ENCODE measurements at regions not wholly inside any gene's neighbourhood (a gene's known extent, or its start where the extent isn't known, plus 50 kb on each side); places are given as distances from the start of the nearest gene placed in this dataset.
"Not testable (repeated sequence)": the region's sequence is repeated elsewhere in the genome, so short reads cannot be mapped to it uniquely, and the experiment has no call there.

DNA sequence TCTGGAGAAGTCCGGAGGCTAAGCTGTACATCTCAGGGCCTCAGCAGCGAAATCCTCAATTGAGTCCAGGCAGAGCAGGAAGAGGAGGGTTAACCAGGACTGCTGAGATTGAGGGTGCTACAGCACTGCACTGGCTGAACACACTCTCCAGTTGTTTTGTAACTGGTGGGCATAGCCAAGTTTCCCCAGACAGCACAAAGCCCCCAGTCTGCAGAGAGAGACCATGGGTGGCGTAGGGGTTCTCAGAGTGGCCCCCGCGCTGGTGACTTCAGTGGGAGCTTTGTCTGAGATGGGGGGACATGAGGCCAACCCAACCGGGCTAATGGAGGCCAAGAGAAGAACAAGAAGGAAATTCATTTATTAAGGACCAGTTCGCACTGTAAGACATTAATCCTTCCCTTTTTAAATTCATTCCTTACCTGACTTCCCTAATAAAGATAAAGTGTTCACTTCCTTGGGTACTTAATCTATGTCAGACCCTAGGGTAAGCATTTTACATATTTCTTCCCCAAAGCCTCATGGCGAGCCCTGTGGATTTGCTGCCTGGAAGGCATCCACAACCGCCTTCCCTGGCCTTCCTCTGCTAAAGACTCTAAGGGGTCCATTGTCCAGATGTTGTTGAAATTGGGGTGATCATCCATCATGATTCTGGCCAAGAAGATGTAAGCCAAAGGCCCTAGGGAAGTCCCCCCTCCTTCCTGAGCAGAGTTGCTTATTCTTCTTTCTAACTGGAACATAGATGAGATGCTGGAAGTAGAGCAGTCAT lies 121.4 kb upstream of the CHST15 start:
- no peak for DNase-seq (ENCODE audit: low read depth, low spot score)

DNA sequence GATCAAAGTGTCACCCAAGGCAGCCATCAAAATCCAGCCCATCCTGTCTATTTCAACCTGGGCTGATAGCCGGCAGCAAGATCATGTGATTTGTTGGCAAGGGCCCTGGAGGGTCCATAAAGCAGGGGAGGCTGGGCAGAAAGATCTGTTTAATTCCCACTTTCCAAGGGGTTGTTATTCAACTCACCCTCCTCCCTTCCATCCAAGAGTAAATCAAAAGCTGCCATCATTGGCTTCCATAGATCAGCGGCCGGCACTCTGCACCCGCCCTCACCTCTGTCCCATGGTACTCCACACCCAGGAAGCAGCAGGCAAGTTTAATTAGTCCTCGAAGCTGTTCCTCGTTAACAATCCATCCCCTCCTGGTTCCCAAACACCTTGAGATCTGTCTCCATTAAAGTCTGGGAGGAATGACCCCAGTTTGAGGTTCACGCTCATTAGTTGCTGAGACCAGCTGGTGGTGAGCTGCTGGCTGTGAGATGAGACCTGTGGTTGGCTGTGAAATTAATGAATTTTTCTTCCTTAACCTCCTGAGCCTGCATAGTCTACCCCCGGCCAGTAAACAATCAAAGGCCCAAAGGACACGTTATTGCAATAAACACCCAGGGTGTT lies 120.6 kb upstream of the CHST15 start:
- DNase-seq (ENCODE audit: low read depth, low spot score): no peak

DNA sequence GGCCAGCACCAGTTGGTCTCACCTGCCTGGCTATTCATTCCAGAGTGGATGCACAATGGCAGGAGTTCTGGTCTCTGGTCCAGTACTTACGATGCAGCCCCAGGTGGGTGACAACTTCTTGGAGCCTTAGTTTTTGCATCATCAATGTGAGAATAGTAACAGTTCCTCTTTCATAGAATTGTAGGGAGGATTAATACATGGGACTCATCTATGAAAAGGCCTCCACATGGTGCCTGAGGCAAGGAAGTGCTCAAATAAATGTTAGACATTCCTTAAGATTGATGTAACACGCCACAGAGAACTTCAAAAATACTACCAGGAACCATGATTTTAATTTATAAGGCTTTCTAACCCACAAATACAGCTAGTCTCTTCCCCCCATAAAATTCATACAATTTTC lies 120.1 kb upstream of the CHST15 start:
- DNase-seq (ENCODE audit: low read depth, low spot score): no peak

DNA sequence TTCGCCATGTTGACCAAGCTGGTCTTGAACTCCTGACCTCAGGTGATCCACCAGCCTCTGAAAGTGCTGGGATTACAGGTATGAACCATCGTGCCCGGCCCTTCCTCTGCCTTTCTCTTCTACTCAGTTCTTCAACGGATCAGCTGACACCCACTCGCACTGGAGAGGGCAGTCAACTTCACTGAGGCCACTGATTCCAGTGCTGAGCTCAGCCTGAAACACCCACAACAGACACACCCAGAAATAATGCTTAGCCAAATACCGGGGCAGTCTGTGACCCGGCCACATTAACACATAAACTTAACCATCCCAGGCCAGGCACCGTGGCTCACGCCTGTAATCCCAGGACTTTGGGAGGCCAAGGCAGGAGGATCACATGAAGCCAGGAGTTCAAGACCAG lies 119.3 kb upstream of the CHST15 start:
- no peak for DNase-seq (ENCODE audit: low read depth, low spot score)

DNA sequence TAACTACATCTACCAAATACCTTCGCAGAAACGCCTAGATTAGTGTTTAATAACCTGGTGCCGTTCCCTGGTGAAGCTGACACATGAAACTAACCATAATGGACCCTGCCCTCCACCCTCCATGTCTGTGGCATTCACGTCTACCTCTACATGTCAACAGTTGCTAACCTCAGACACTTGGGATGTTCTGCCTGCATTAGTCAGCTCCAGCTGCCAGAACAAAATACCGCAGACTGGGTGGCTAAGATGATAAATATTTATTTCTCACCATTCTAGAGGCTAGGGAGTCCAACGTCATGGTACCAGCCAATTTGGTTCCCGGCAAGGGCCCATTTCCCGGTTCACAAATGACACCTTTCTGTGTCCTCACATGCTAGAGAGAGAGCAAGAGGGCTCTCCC lies 118.5 kb upstream of the CHST15 start:
- no peak for DNase-seq (ENCODE audit: low read depth, low spot score)

DNA sequence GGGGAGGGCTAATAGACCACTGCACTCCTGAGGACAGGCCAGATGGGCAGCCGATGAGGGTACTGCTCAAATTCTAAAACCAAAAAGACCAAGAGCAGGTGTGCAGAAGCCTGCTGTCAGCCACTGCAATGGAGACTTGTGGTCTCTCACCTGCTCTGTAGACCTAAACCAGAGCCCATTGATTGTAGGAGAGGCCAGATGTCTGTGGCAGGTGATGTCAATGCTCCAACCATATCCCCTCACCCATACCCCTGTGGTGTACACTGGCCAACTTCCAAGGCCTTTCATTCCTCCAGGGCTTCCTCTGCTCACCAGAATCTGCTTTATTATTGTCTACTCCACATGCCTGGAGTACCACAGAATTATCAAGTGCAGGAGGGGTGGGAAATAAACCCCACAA lies 116.9 kb upstream of the CHST15 start:
- no peak for DNase-seq (ENCODE audit: low read depth, low spot score)

DNA sequence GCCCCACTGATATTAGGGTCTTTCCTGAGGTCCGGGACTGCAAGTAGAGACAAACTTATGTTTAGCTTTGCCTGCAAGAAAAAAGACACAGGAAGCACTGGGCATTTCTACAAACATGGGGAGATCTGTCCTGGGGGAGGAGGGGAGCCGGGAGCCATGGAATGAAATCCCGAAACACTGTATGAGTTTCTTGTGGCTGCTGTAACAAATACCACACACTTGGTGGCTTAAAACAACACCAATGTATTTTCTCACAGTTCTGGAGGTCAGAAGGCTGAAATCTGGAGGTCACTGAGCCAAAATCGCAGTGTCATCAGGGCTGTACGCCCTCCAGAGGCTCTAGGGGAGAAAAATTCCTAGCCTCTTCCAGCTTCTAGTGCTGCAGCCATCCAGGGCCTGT lies 114.0 kb upstream of the CHST15 start:
- DNase-seq (ENCODE audit: low read depth, low spot score): no peak

DNA sequence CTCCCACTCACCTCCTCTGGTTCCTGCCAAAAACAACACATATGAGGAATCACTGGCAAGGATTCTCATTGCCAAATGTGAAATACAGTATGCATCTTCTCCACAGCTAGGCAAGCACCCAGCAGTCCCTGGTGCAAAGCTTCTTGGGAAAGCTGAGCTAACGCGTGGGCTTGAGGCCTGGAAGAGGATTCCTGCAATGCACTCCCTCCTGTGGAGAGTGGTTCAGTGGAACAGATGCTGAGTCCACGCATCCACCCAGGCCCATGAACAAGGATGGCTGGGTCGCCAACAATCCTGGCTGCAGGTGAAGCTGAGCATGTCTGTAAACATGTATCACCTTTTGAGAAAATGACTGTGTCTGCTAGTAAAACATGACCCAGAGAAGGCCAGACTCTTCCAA lies 113.2 kb upstream of the CHST15 start:
- no peak for DNase-seq (ENCODE audit: low read depth, low spot score)

DNA sequence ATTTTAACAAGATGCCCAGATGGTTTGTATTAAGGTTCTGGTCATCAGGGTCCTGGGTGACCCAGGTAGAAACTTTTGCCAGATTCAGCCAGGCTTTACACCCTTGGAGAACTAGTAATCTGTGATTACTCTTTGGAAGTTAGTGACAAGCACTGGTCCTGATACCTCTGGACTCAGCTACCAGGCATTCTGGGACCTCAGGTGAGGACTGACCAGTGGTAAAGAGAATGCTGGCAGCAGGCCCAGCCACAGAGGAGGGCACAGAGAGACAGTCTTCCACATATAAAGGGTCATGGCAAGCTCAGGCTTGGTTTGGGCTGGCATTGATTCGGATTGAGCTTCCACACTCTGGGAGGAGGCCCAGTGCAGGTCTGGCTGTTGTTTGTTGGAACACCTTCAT lies 112.0 kb upstream of the CHST15 start:
- no peak for DNase-seq (ENCODE audit: low read depth, low spot score)

DNA sequence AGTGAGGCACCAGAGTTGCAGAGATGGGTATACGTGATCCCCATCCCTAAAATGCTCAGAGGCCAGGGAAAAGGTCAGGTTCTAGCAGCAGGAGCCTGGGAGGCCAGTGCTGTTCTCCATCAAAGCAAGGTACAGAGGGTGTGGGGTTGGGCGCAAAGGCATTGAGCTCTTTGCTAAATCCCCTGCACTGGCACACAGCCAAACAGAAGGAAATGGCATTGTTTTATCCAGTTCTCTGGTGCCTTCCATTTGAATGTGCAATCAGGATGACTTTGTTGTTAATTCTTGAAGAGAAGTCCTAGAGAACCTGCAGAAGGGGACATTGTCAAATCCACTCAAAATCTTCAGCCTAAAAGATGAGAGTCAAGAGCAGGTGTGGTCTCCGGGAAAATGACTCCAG lies 111.3 kb upstream of the CHST15 start:
- DNase-seq (ENCODE audit: low read depth, low spot score): no peak

DNA sequence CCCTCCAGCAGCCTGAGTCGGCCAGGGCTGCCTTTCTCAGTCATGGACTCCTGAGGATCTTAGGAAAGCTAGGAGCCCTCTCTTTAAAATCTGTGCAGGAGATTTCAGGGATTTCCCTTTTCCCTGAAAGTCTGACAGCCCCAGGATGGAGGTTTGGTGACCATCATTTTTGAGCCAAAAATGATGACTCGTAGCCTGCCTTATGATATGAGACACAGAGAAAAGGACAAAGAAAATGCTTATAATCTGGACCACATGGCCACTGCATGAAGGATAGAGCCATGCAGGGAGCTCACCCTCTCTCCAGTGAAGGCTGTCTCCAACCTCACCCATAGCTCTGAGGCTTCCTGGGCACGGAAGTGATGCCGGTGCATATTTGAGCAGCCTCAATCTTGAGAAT lies 106.6 kb upstream of the CHST15 start:
- no peak for DNase-seq (ENCODE audit: low read depth, low spot score)

DNA sequence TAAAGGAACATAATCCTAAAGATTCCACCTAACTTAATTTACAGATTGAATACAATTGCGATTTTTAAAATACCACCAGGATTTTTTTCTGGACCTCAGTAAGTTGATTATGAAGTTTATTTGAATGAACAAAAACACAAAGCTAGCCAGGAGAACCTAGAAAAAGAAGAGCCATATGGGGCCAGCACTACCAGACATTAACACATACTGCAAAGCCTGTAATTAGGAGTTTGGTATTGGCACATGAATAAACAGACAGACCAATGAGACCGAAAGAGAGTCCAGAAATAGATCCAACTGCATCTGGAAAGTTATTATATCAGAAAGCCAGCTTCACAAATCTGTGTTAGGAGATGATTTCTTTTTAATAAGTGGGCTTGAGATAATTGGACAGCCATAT lies 105.5 kb upstream of the CHST15 start:
- DNase-seq (ENCODE audit: low read depth, low spot score): no peak

DNA sequence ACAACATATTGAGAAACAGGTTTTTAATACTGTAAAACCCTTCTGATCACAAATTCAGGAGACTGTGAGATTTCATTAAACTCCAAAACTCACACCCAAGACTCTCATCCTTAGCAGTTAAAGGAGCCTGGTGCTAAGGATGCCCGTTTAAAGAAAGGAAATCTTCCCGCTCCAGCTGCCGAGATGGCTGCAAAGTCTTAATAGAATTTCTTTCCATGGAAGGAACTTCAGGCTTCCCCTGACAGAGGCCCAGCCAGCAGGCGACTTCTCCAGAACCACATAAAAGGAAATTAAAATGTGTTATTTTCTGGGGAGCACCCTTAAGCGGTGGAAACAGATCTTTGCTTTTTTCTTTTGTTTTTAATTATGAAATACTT lies 104.7 kb upstream of the CHST15 start:
- no peak for DNase-seq (ENCODE audit: low read depth, low spot score)

DNA sequence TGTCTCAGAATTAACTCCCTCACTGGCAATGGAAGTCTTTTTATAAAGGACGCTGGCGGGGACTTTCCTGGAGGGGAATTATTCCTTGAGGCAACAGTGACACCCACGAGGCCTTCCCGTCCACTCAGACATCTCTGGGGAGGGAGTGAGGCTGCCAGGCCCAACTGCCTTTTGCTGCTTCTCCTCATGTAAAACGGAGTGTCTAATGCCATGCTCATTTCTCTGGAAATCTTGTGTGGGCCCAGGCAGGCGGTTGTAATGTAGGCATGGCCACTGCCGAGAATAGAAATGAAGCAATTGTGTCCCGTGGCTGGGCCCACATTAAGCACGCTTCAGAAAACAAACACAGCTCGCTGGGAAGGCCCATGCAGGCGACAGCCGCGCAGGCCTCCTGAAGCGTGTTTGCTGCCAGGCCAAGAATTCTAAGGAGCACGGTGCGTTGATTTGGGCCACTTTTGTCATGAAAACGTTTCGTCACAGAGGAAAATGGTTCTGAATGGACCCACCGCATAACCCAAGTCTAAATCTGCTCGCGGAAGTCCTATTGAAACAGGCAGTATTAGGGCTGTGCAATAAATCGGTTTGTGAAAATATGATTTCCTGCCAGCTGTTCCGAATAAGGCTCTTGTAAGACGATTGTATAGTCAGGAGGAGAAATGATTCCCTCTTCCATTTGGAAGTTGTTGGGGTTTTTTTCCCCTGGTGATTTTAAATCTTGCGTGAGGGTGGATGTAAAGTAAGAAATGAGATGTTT lies 104.2 kb upstream of the CHST15 start:
- no peak for DNase-seq (ENCODE audit: low read depth, low spot score)

DNA sequence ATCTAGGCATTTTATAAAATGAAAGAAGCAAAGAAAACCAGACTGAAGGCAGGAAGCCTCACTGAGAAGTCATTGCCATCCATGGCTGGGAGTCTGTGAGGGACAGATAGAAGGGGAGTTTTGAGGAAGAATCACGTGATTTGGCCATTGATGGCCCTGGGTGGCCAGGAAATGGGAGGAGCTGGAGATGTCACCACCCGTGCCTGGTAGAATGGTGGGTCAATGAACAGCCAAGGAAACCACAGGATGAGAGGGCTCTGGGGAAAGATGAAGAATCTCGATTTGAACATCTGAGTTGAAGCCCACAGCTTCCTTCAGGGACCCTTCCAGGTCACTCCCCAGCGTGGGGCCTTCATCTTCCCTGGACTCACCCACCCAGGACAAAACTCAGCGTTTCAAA lies 103.3 kb upstream of the CHST15 start:
- no peak for DNase-seq (ENCODE audit: low read depth, low spot score)

DNA sequence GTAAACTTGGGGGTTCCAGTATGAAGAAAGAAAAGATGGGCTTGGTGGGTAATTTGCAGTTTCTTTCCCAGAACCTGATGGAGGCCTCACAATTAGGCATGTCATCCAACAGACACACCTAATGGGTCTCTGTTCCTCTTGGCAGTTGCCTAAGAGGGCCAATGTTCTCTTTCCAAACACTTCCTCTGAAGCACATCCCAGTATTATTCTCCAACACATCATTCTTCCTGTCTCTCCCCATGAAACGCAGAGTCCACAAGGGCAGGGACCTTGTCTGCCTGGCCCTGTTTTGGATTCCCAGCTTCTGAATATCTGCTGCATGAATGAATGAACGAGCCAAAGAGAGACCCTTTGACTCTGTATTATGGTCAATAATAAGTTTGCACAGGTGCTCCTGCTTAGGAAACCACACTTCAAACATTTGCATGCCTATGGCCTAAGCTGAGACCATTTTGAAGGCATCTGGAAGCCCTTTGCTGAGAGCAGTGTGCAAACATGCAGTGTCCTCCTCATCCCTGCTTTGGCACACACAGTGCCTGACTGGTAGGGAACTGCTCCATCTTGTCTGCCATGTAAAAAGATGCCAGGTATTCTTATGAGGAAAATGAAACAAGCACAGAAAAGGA lies 100.9 kb upstream of the CHST15 start:
- no peak for DNase-seq (ENCODE audit: low read depth, low spot score)

DNA sequence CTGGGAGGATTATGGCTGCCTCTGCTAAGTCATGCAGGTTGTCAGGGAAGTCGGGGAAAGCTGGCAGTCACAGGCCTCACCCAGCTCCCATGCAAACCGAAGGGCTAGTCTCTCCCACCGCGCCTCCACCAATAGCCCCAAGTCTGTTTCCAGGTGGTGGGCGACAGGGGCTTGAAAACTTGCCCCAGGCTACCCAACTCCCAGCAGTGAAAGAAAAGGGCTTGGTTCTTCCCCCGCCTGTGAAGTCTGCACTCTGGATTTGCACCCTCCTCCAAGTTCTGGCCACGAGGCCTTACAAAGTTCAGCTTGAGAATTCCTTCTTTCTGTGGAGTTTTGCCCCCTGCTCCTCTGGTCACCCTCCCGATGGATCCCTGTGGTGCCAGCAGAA lies 99.9 kb upstream of the CHST15 start:
- DNase-seq (ENCODE audit: low read depth, low spot score): no peak

DNA sequence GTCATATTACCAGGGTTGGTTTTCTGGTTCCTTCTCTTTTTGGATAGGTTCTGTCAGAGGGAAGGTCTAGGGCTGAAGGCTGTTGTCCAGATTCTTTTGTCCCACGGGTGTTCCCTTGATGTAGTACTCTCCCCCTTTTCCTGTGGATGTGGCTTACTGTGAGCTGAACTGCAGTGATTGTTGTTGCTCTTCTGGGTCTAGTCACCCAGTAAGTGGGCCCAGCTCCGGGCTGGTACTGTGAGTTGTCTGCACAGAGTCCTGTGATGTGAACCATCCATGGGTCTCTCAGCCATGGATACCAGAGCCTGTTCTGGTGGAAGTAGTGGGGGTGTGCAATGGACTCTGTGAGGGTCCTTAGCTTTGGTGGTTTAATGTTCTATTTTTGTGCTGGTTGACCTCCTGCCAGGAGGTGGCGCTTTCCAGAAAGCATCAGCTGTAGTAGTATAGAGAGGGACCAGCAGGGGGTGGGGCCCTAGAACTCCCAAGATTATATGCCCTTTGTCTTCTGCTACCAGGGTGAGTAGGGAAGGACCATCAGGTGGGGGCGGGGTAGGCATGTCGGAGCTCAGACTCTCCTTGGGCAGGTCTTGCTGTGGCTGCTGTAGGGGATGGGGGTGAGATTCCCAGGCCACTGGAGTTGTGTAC lies 99.4 kb upstream of the CHST15 start:
- DNase-seq (ENCODE audit: low read depth, low spot score): peak; percentile 29

DNA sequence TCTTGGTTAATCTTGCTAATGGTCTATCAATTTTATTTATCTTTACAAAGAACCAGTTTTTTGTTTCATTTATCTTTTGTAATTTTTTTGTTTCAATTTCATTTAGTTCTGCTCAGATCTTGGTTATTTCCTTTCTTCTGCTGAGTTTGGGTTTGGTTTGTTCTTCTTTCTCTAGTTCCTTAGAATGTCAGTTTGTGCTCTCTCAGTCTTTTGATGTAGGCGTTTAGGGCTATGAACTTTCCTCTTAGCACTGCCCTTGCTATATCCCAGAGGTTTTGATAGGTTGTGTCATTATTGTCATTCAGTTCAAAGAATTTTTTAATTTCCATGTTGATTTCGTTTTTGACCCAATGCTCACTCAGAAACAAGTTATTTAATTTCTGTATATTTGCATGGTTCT lies 97.1 kb upstream of the CHST15 start:
- DNase-seq (ENCODE audit: low read depth, low spot score): not testable (repeated sequence)

DNA sequence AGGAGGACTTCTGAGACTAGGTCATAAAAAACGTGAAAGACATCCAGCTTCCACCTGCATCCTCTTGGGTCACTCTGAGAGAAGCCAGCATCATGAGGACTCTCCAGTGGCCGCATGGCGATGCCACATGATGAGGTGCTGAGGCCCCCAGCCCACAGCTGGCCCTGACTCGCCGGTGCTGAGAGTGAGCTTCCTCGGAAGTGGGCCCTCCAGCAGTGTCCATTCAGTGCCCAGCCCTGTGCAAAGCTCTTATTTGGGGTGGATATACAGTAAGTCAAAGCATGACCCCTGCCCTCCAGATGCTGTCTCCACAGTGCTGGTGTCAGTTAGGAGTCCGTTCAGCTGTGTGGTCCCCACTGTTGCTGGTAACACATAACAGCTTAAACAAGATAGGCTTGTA lies 93.6 kb upstream of the CHST15 start:
- no peak for DNase-seq (ENCODE audit: low read depth, low spot score)

DNA sequence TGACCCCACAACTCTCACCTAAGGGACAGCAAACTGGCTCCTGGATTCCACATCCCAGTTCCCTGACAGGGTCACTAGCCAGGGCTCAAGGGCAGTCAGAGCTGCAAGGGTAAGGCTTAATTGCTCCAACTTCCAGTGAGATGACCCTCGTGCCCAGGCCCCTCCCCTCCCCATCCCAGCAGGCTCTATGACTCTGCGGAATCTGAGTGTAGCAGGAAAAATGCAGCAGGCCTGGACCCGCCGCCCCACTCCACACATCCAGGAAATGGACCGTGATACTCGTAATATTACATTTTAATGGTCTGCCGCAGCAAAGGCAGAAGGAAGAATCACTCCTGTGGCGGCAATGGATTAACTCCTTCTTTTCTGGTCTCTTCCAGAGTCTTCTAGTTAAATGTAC lies 91.7 kb upstream of the CHST15 start:
- DNase-seq (ENCODE audit: low read depth, low spot score): no peak

DNA sequence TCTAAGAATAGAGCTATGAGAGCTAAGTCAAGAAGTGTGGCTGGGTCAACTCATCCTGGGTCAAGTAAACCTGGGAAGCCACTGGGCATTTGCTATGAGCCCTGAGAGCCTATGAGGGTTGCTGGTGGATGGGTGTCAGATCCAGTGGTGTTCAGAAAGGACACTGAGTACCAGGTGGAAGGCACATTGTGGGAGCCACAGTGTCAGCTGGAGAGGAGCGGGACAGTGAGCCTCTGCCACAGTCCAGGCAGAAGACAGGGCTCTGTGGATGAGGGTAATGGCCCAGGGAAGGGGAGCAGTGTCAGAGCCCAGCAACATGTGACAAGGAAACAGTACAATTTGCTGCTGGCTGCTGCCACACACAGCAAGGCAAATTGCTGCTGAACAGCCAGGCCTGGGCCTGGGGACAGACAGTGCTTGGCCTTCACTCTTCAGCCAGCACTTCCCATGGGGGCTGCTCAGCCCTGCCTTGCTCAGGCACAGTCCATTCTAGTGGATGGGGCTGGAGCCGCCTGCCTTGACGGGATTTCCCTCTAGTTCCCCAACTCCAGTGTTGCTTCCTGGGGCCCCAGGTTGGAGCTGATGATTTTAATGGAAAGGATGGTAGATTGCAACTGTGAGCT lies 90.9 kb upstream of the CHST15 start:
- no peak for DNase-seq (ENCODE audit: low read depth, low spot score)

Data from ELF-1 (cell line).